ENCODE measurements at regions not wholly inside any gene's neighbourhood (a gene's known extent, or its start where the extent isn't known, plus 50 kb on each side); places are given as distances from the start of the nearest gene placed in this dataset.

GRCh38 chr11:134674974-134675373, 262.9 kb upstream of the B3GAT1 start:
- Histone ChIP-seq H3K27ac (ENCODE audit: low read depth in 1 of 2, low read length in 2 of 2) (no peak overlapping the region), H3K27me3 (ENCODE audit: control insufficient read depth in 1 of 2, insufficient read depth in 2 of 2, low read length in 1 of 2) (no peaks in the 10 kb centered on the region), H3K36me3 (ENCODE audit: control insufficient read depth in 1 of 2, insufficient read depth in 2 of 2, low read length in 1 of 2) (no peaks in the 10 kb centered on the region), H3K9me3 (ENCODE audit: control insufficient read depth, low read length) (no peaks in the 10 kb centered on the region), H3K4me1 (ENCODE audit: control insufficient read depth in 1 of 2, insufficient read depth in 2 of 2, low read length in 2 of 2) (no peaks in the 10 kb centered on the region), H3K4me3 (ENCODE audit: low read length in 2 of 2) (no peak overlapping the region)
- WGBS, 2 donors: 30 to 36% methylated on average over 2 of the region's 2 CpGs
- intact Hi-C loops (cut with DNase I): no loop called here
- no peak for ATAC-seq (ENCODE audit: low FRiP score)
- no peak for DNase-seq

GRCh38 chr11:134670961-134671370, 258.9 kb upstream of the B3GAT1 start:
- WGBS, 2 donors: 58 to 62% methylated on average over 8 of the region's 8 CpGs
- Histone ChIP-seq H3K4me3 (ENCODE audit: low read length in 2 of 2) (no peak overlapping the region), H3K27me3 (ENCODE audit: control insufficient read depth in 1 of 2, insufficient read depth in 2 of 2, low read length in 1 of 2) (no peaks in the 10 kb centered on the region), H3K36me3 (ENCODE audit: control insufficient read depth in 1 of 2, insufficient read depth in 2 of 2, low read length in 1 of 2) (no peaks in the 10 kb centered on the region), H3K4me1 (ENCODE audit: control insufficient read depth in 1 of 2, insufficient read depth in 2 of 2, low read length in 2 of 2) (no peaks in the 10 kb centered on the region), H3K9me3 (ENCODE audit: control insufficient read depth, low read length) (no peaks in the 10 kb centered on the region), H3K27ac (ENCODE audit: low read depth in 1 of 2, low read length in 2 of 2) (no peak overlapping the region)
- DNase-seq (no peak), ATAC-seq (ENCODE audit: low FRiP score) (no peak)
- intact Hi-C loops (cut with DNase I): no loop called here

GRCh38 chr11:134670247-134670782, 258.3 kb upstream of the B3GAT1 start:
- Histone ChIP-seq H3K4me1 (ENCODE audit: control insufficient read depth in 1 of 2, insufficient read depth in 2 of 2, low read length in 2 of 2) (no peaks in the 10 kb centered on the region), H3K4me3 (ENCODE audit: low read length in 2 of 2) (no peak overlapping the region), H3K27ac (ENCODE audit: low read depth in 1 of 2, low read length in 2 of 2) (no peak overlapping the region), H3K27me3 (ENCODE audit: control insufficient read depth in 1 of 2, insufficient read depth in 2 of 2, low read length in 1 of 2) (no peaks in the 10 kb centered on the region), H3K36me3 (ENCODE audit: control insufficient read depth in 1 of 2, insufficient read depth in 2 of 2, low read length in 1 of 2) (no peaks in the 10 kb centered on the region), H3K9me3 (ENCODE audit: control insufficient read depth, low read length) (no peaks in the 10 kb centered on the region)
- intact Hi-C loops (cut with DNase I): no loop called here
- ATAC-seq (ENCODE audit: low FRiP score) (no peak), DNase-seq (no peak)
- WGBS, 2 donors: 51 to 57% methylated on average over 6 of the region's 6 CpGs

- DNase-seq (no peak), ATAC-seq (ENCODE audit: low FRiP score) (no peak)
- Histone ChIP-seq H3K4me3 (ENCODE audit: low read length in 2 of 2) (no peak overlapping the region), H3K4me1 (ENCODE audit: control insufficient read depth in 1 of 2, insufficient read depth in 2 of 2, low read length in 2 of 2) (no peaks in the 10 kb centered on the region), H3K9me3 (ENCODE audit: control insufficient read depth, low read length) (no peaks in the 10 kb centered on the region), H3K27me3 (ENCODE audit: control insufficient read depth in 1 of 2, insufficient read depth in 2 of 2, low read length in 1 of 2) (no peaks in the 10 kb centered on the region), H3K36me3 (ENCODE audit: control insufficient read depth in 1 of 2, insufficient read depth in 2 of 2, low read length in 1 of 2) (no peaks in the 10 kb centered on the region), H3K27ac (ENCODE audit: low read depth in 1 of 2, low read length in 2 of 2) (no peak overlapping the region)
- intact Hi-C loops (cut with DNase I): no loop called here
- WGBS, 2 donors: 89 to 95% methylated on average over 5 of the region's 5 CpGs
Observed at GRCh38 chr11:134669796-134670195, 257.8 kb upstream of the B3GAT1 start.

- no peak overlapping the region for H3K4me3 ChIP-seq (ENCODE audit: low read length in 2 of 2)
- no peaks in the 10 kb centered on the region for H3K4me1 ChIP-seq (ENCODE audit: control insufficient read depth in 1 of 2, insufficient read depth in 2 of 2, low read length in 2 of 2)
- intact Hi-C loops (cut with DNase I): no loop called here
- H3K36me3 ChIP-seq (ENCODE audit: control insufficient read depth in 1 of 2, insufficient read depth in 2 of 2, low read length in 1 of 2): no peaks in the 10 kb centered on the region
- H3K9me3 ChIP-seq (ENCODE audit: control insufficient read depth, low read length): no peaks in the 10 kb centered on the region
- ATAC-seq (ENCODE audit: low FRiP score): no peak
- no peak overlapping the region for H3K27ac ChIP-seq (ENCODE audit: low read depth in 1 of 2, low read length in 2 of 2)
- no peaks in the 10 kb centered on the region for H3K27me3 ChIP-seq (ENCODE audit: control insufficient read depth in 1 of 2, insufficient read depth in 2 of 2, low read length in 1 of 2)
- WGBS, 2 donors: 92 to 100% methylated on average over 3 of the region's 3 CpGs
- DNase-seq: no peak
Observed at GRCh38 chr11:134668796-134669195, 256.8 kb upstream of the B3GAT1 start.

GRCh38 chr11:134668076-134668475, 256.0 kb upstream of the B3GAT1 start:
- DNase-seq (no peak), ATAC-seq (ENCODE audit: low FRiP score) (no peak)

GRCh38 chr11:134667505-134667904, 255.5 kb upstream of the B3GAT1 start:
- ATAC-seq (ENCODE audit: low FRiP score) (no peak), DNase-seq (no peak)
- no peaks in the 10 kb centered on the region for H3K4me1 ChIP-seq (ENCODE audit: control insufficient read depth in 1 of 2, insufficient read depth in 2 of 2, low read length in 2 of 2)
- no peak overlapping the region for H3K27ac ChIP-seq (ENCODE audit: low read depth in 1 of 2, low read length in 2 of 2)
- no peaks in the 10 kb centered on the region for H3K27me3 ChIP-seq (ENCODE audit: control insufficient read depth in 1 of 2, insufficient read depth in 2 of 2, low read length in 1 of 2)
- no peaks in the 10 kb centered on the region for H3K36me3 ChIP-seq (ENCODE audit: control insufficient read depth in 1 of 2, insufficient read depth in 2 of 2, low read length in 1 of 2)
- intact Hi-C loops (cut with DNase I): no loop called here
- H3K9me3 ChIP-seq (ENCODE audit: control insufficient read depth, low read length): no peaks in the 10 kb centered on the region
- 79 to 81% methylated on average over 9 of the region's 9 CpGs for WGBS, 2 donors
- H3K4me3 ChIP-seq (ENCODE audit: low read length in 2 of 2): no peak overlapping the region

More at GRCh38 chr11:134668076-134668475, 256.0 kb upstream of the B3GAT1 start:
- Histone ChIP-seq H3K4me1 (ENCODE audit: control insufficient read depth in 1 of 2, insufficient read depth in 2 of 2, low read length in 2 of 2) (no peaks in the 10 kb centered on the region), H3K4me3 (ENCODE audit: low read length in 2 of 2) (no peak overlapping the region), H3K9me3 (ENCODE audit: control insufficient read depth, low read length) (no peaks in the 10 kb centered on the region), H3K36me3 (ENCODE audit: control insufficient read depth in 1 of 2, insufficient read depth in 2 of 2, low read length in 1 of 2) (no peaks in the 10 kb centered on the region), H3K27ac (ENCODE audit: low read depth in 1 of 2, low read length in 2 of 2) (no peak overlapping the region), H3K27me3 (ENCODE audit: control insufficient read depth in 1 of 2, insufficient read depth in 2 of 2, low read length in 1 of 2) (no peaks in the 10 kb centered on the region)
- intact Hi-C loops (cut with DNase I): no loop called here
- 86 to 90% methylated on average over 15 of the region's 15 CpGs for WGBS, 2 donors

GRCh38 chr11:134667175-134667500, 255.1 kb upstream of the B3GAT1 start:
- ATAC-seq (ENCODE audit: low FRiP score): no peak
- Histone ChIP-seq H3K27ac (ENCODE audit: low read depth in 1 of 2, low read length in 2 of 2) (no peak overlapping the region), H3K27me3 (ENCODE audit: control insufficient read depth in 1 of 2, insufficient read depth in 2 of 2, low read length in 1 of 2) (no peaks in the 10 kb centered on the region), H3K9me3 (ENCODE audit: control insufficient read depth, low read length) (no peaks in the 10 kb centered on the region), H3K36me3 (ENCODE audit: control insufficient read depth in 1 of 2, insufficient read depth in 2 of 2, low read length in 1 of 2) (no peaks in the 10 kb centered on the region), H3K4me1 (ENCODE audit: control insufficient read depth in 1 of 2, insufficient read depth in 2 of 2, low read length in 2 of 2) (no peaks in the 10 kb centered on the region), H3K4me3 (ENCODE audit: low read length in 2 of 2) (no peak overlapping the region)
- DNase-seq: no peak
- 78 to 85% methylated on average over 4 of the region's 4 CpGs for WGBS, 2 donors
- intact Hi-C loops (cut with DNase I): no loop called here

GRCh38 chr11:134666273-134667174, 254.5 kb upstream of the B3GAT1 start:
- Histone ChIP-seq H3K4me1 (ENCODE audit: control insufficient read depth in 1 of 2, insufficient read depth in 2 of 2, low read length in 2 of 2) (no peaks in the 10 kb centered on the region), H3K36me3 (ENCODE audit: control insufficient read depth in 1 of 2, insufficient read depth in 2 of 2, low read length in 1 of 2) (no peaks in the 10 kb centered on the region), H3K27ac (ENCODE audit: low read depth in 1 of 2, low read length in 2 of 2) (no peak overlapping the region), H3K27me3 (ENCODE audit: control insufficient read depth in 1 of 2, insufficient read depth in 2 of 2, low read length in 1 of 2) (no peaks in the 10 kb centered on the region), H3K9me3 (ENCODE audit: control insufficient read depth, low read length) (no peaks in the 10 kb centered on the region), H3K4me3 (ENCODE audit: low read length in 2 of 2) (no peak overlapping the region)
- 93 to 94% methylated on average over 13 of the region's 13 CpGs for WGBS, 2 donors
- ATAC-seq (ENCODE audit: low FRiP score) (no peak), DNase-seq (no peak)
- intact Hi-C loops (cut with DNase I): no loop called here

Measured in aorta (tissue), 5 donors.